Keratinocyte (primary cell): ENCODE measurements at regions not wholly inside any gene's neighbourhood (a gene's known extent, or its start where the extent isn't known, plus 50 kb on each side); places are given as distances from the start of the nearest gene placed in this dataset.
"Not testable (repeated sequence)": the region's sequence is repeated elsewhere in the genome, so short reads cannot be mapped to it uniquely, and the experiment has no call there.

ENCODE experiments used
- EZH2 ChIP-seq: IDR thresholded peaks from one replicate; pipeline ENCODE4 v1.6.1; 2012; ENCODE audit warnings: inconsistent platforms, mild to moderate bottlenecking, low read length, moderate library complexity
- TF ChIP-seq, protein P1 (sequence below), 3 experiments: IDR thresholded peaks in 1 of 3; conservative IDR thresholded peaks in 1 of 3; optimal IDR thresholded peaks in 1 of 3; 2 replicates in 2 of 3; 3 replicates in 1 of 3; pipeline versions ENCODE3 to v1.5.1; 2011; ENCODE audit warnings: low read length in 3 of 3, mild to moderate bottlenecking in 3 of 3, moderate library complexity in 2 of 3, control low read depth in 1 of 3, inconsistent platforms in 1 of 3; ENCODE audit not compliant: insufficient read depth in 2 of 3; ENCODE audit errors: extremely low read depth in 1 of 3

DNA sequence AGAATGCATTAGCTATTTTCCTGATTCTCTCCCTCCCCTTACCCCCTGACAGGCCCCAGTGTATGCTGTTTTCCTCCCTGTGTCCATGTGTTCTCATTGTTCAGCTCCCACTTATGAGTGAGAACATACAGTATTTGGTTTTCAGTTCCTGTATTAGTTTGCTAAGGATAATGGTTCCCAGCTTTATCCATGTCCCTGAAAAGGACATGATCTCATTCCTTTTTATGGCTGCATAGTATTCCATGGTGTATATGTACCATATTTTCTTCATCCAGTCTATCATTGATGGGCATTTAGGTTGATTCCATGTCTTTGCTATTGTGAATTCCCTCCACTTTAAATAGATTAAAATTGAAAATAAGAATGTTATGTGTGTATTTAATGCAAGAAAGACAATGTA is 89.9 kb upstream of the CREB1 start:
- TF ChIP-seq, protein P1, sequence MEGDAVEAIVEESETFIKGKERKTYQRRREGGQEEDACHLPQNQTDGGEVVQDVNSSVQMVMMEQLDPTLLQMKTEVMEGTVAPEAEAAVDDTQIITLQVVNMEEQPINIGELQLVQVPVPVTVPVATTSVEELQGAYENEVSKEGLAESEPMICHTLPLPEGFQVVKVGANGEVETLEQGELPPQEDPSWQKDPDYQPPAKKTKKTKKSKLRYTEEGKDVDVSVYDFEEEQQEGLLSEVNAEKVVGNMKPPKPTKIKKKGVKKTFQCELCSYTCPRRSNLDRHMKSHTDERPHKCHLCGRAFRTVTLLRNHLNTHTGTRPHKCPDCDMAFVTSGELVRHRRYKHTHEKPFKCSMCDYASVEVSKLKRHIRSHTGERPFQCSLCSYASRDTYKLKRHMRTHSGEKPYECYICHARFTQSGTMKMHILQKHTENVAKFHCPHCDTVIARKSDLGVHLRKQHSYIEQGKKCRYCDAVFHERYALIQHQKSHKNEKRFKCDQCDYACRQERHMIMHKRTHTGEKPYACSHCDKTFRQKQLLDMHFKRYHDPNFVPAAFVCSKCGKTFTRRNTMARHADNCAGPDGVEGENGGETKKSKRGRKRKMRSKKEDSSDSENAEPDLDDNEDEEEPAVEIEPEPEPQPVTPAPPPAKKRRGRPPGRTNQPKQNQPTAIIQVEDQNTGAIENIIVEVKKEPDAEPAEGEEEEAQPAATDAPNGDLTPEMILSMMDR (optimal IDR thresholded peaks at IDR 0.05 in 1 of 3, IDR thresholded peaks at IDR 0.05 in 1 of 3, conservative IDR thresholded peaks at IDR 0.05 in 1 of 3; ENCODE audit: extremely low read depth in 1 of 3, insufficient read depth in 2 of 3, low read length in 3 of 3), result not testable (repeated sequence)
- not testable (repeated sequence) for TF ChIP-seq EZH2
